GM12874 (cell line): ENCODE measurements at regions not wholly inside any gene's neighbourhood (a gene's known extent, or its start where the extent isn't known, plus 50 kb on each side); places are given as distances from the start of the nearest gene placed in this dataset.

ENCODE experiments used
- TF ChIP-seq, protein P1 (sequence below): IDR thresholded peaks from 2 replicates; pipeline ENCODE4 v1.5.1; 2011; ENCODE audit warnings: low read depth, mild to moderate bottlenecking, control low read depth, low read length, moderate library complexity; ENCODE audit not compliant: insufficient read depth

DNA sequence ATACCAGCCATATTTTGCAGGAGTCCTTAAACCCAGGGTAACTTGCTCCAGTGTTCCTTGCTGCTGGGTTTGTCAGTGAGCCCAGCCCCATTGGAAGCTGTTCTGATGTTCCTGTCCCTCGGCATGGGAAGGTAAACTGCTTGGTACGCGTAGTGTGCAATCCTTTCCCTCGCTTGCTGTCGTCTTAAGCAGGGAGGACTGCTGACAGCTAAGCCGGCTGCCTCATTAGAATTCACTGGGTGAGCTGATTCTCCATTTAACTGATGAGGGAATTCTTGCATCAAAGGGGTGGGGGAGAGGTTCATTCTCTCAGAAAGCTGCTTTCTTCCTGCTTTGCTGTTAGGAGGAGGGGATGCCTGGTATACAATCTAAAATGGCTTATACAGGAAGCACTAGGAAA lies 164.6 kb downstream of the MID1IP1 start:
- TF ChIP-seq, protein P1, sequence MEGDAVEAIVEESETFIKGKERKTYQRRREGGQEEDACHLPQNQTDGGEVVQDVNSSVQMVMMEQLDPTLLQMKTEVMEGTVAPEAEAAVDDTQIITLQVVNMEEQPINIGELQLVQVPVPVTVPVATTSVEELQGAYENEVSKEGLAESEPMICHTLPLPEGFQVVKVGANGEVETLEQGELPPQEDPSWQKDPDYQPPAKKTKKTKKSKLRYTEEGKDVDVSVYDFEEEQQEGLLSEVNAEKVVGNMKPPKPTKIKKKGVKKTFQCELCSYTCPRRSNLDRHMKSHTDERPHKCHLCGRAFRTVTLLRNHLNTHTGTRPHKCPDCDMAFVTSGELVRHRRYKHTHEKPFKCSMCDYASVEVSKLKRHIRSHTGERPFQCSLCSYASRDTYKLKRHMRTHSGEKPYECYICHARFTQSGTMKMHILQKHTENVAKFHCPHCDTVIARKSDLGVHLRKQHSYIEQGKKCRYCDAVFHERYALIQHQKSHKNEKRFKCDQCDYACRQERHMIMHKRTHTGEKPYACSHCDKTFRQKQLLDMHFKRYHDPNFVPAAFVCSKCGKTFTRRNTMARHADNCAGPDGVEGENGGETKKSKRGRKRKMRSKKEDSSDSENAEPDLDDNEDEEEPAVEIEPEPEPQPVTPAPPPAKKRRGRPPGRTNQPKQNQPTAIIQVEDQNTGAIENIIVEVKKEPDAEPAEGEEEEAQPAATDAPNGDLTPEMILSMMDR = no peak

DNA sequence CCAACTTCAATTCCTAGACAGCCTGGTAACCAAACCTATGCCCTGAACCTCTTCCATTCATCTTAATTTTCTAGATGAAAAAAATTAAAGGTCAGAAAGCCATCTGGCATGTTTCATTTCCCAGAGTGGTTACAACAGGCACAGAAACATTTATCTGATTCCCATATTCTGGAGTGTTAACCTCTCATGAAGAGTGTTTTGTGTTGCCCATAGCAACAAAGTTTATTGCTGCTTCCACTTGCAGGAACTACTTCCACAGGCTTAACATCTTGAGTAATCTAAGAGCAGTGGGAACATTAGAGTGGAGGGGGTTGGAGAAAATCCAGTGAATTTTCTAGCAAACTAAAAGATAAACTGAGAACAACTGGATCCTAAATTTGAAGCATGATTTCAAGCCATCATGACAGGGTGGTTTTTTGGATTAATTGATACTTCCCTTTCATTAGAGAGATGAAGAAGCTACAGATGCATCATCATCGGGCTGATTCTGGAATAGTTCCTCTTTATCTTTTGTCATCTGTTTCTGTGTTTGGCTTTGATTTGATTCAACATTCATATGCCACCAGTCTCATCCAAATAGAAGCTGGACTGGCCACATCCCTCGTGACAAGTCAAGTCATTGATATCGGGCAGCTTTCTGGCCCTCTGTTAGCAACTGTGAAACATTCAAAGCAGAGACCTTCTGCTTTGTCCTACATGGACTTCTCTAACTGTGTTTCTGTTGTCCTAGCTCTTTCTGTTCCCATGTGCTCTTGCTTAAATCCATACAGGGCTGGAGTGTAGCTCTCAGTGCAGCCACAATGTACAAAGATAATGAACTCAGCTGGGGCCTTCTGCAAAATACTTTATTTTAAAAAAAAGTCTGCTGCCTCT lies 167.3 kb downstream of the MID1IP1 start:
- TF ChIP-seq, protein P1 = no peak

DNA sequence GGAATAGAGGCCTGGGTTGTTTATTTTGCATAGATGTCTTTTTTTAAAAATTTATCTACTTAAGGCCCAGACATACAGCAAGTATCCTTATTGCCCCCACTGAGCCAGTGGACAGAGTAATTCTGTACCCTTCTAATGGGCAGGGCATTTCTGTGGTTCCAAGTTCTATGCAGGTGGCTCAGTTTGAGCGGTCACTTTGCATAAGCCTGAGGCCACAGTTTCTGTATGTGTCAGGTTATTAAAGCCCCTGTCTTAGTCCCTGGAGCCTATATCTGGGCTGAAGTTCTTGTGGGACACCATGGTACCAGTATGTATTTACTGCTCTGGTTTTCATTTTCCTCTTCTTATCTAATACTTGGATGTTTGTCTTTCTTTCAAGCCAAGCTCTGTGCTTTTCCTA lies 168.8 kb downstream of the MID1IP1 start:
- TF ChIP-seq, protein P1 = no peak

DNA sequence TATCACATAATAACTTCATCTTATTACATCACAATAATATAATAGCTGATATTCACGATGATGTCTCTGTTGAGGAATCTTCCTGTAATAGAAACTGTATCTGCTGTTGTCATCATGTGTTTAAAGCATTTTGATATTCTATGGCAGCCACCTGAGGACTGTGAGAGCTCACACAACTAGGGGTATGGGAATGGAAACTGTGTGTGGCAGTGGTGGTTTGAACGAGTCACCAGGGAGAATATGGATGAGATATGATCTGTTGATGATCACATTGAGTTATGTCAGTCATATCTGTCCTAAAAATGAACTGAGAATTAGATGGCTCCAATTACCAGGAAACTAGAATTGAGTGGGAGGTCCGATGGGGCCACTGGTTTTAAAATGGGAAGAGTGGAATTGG lies 169.6 kb downstream of the MID1IP1 start:
- TF ChIP-seq, protein P1 = no peak

DNA sequence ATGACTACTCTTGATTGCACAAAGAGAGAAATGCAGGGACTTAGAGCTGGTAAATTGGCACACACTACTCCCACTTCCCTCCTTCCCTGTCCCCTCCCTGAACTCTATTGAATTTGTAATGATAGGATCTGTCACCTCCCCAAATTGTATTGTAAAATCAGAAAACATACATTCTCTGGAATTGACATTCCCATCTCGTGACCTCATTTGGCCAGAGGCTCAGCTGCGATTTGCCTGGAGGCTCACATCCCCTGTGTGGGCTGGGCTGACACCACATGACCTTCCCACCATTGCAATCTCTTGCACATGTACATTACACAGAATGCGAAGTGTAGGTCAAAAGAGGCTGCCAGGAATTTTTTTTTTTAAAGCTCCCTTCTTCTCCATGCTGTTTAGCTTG lies 172.1 kb downstream of the MID1IP1 start:
- TF ChIP-seq, protein P1 = no peak

DNA sequence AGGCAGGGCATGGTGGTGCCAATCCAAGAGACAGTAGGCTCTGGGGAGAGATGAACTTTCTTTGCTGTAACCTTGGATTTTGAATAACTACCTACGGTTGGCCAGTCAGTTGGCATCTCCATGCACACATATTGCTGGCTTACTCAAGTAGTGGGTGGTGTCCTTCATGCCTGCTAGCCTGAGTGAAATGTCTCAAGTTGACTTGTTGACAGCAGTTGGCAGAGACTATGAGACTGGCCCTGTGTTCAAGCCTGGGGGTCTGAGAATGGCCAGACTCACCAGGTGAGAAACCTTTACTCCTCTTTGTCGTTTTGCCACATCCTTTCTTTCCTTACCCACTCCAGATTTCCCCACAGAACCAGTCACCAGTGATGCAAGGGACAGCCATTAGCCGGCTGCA lies 173.3 kb downstream of the MID1IP1 start:
- TF ChIP-seq, protein P1 = no peak

DNA sequence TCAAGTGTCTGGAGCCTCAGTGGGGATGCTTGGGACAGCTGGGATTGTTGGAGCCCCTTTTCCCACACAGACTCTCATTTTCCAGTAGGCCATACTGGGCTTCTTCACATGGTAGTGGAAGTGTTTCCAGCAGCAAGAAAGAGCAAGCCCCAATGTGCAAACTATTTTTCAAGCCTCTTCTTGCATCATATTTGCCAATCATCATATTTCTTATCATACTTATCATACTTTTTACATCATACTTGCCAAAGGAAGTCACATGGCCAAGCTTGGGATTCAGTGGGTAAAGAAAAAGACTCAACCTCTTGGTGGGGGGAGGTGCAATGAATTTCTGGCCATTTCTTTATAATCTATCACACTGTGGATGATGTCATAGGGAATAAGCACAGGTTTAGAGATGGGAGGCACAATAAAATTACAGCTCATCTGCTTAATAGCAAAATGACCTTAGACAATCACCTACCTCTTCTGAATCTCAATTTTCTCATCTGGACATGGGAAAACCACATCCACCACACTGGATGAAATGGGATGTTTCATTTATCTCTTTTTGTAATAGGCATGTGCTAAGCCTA lies 174.2 kb downstream of the MID1IP1 start:
- TF ChIP-seq, protein P1 = no peak
